CD4-positive, alpha-beta T cell treated with Interferon gamma for 1 hour (primary cell): ENCODE measurements at regions not wholly inside any gene's neighbourhood (a gene's known extent, or its start where the extent isn't known, plus 50 kb on each side); places are given as distances from the start of the nearest gene placed in this dataset.

Experiments used
- DNase-seq: peaks from one replicate; pipeline ENCODE4 v3.0.0-alpha.2; 2020

- peak; percentile 25 for DNase-seq
Observed at GRCh38 chr1:186620566-186621350, 59.5 kb downstream of the PTGS2 start.

GRCh38 chr1:186618401-186619170, 61.6 kb downstream of the PTGS2 start:
- peak; percentile 70 for DNase-seq

GRCh38 chr1:186617926-186618325, 62.3 kb downstream of the PTGS2 start:
- no peak for DNase-seq

- no peak for DNase-seq
Observed at GRCh38 chr1:186616511-186616910, 63.7 kb downstream of the PTGS2 start.

- no peak for DNase-seq
Observed at GRCh38 chr1:186615332-186615731, 64.9 kb downstream of the PTGS2 start.

- DNase-seq: no peak
Observed at GRCh38 chr1:186611156-186611555, 69.1 kb downstream of the PTGS2 start.

- DNase-seq: no peak
Observed at GRCh38 chr1:186609183-186609582, 71.0 kb downstream of the PTGS2 start.

GRCh38 chr1:186605762-186606350, 74.4 kb downstream of the PTGS2 start:
- DNase-seq: peak; percentile 19

- DNase-seq: no peak
Observed at GRCh38 chr1:186595969-186596368, 84.3 kb downstream of the PTGS2 start.

- no peak for DNase-seq
Observed at GRCh38 chr1:186578325-186579016, 101.8 kb downstream of the PTGS2 start.

GRCh38 chr1:186577633-186578032, 102.6 kb downstream of the PTGS2 start:
- DNase-seq: no peak

GRCh38 chr1:186577216-186577615, 103.0 kb downstream of the PTGS2 start:
- DNase-seq: no peak

- DNase-seq: no peak
Observed at GRCh38 chr1:186575348-186575747, 104.9 kb downstream of the PTGS2 start.

GRCh38 chr1:186574926-186575325, 105.3 kb downstream of the PTGS2 start:
- DNase-seq: no peak

- no peak for DNase-seq
Observed at GRCh38 chr1:186572509-186572908, 107.7 kb downstream of the PTGS2 start.

- no peak for DNase-seq
Observed at GRCh38 chr1:186571771-186572170, 108.5 kb downstream of the PTGS2 start.

GRCh38 chr1:186569856-186570255, 108.9 kb upstream of the PDC start:
- no peak for DNase-seq

- DNase-seq: no peak
Observed at GRCh38 chr1:186568221-186568620, 107.3 kb upstream of the PDC start.

GRCh38 chr1:186566140-186566855, 105.4 kb upstream of the PDC start:
- DNase-seq: no peak

GRCh38 chr1:186564582-186564981, 103.7 kb upstream of the PDC start:
- DNase-seq: no peak

- no peak for DNase-seq
Observed at GRCh38 chr1:186559601-186560116, 98.7 kb upstream of the PDC start.

GRCh38 chr1:186557147-186557777, 96.3 kb upstream of the PDC start:
- no peak for DNase-seq
